ENCODE measurements at regions not wholly inside any gene's neighbourhood (a gene's known extent, or its start where the extent isn't known, plus 50 kb on each side); places are given as distances from the start of the nearest gene placed in this dataset.
"Not testable (repeated sequence)": the region's sequence is repeated elsewhere in the genome, so short reads cannot be mapped to it uniquely, and the experiment has no call there.

DNA sequence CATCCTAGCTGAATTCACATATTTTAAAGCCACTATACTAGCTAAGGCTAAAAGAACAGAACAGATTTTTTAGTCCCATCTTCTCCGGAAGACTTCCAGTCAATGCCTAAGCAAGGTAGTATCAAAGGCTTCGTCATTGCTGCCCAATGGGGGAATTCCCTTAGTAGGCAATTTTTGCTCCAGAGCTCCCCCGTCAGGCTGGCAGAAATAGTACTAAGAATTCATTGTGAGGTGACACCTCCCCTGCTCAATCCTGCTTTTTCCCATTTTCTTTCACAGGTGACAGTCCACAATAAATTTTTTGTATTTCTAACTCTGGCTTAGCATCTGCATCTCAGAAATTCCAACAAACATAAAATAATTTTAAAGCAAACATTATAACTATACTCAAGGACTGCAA, 52.8 kb upstream of the SRSF6 start:
- CTCF ChIA-PET, result interaction anchor here (0.7 to 1.3 kb wide), 2 partner anchors 29 to 217 kb away, joined by 3 read pairs; no protein-coding TSS in a partner anchor
- TF ChIP-seq, protein P1, sequence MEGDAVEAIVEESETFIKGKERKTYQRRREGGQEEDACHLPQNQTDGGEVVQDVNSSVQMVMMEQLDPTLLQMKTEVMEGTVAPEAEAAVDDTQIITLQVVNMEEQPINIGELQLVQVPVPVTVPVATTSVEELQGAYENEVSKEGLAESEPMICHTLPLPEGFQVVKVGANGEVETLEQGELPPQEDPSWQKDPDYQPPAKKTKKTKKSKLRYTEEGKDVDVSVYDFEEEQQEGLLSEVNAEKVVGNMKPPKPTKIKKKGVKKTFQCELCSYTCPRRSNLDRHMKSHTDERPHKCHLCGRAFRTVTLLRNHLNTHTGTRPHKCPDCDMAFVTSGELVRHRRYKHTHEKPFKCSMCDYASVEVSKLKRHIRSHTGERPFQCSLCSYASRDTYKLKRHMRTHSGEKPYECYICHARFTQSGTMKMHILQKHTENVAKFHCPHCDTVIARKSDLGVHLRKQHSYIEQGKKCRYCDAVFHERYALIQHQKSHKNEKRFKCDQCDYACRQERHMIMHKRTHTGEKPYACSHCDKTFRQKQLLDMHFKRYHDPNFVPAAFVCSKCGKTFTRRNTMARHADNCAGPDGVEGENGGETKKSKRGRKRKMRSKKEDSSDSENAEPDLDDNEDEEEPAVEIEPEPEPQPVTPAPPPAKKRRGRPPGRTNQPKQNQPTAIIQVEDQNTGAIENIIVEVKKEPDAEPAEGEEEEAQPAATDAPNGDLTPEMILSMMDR (IDR thresholded peaks at IDR 0.05; ENCODE audit: insufficient read depth, low read length, missing control alignments), result peak; percentile 25
- no peak overlapping the region for H3K4me3 ChIP-seq (ENCODE audit: low read depth, low read length)
- POLR2A ChIA-PET, result no interaction called here
- DNase-seq (ENCODE audit: low read depth, low spot score), result no peak

GRCh38 chr20:43400882-43401281, 56.8 kb upstream of the SRSF6 start:
- CTCF ChIA-PET, result interaction anchor here (0.9 to 2.4 kb wide), 2 partner anchors 8 to 10 kb away, joined by 3 to 7 read pairs; no protein-coding TSS in a partner anchor
- DNase-seq (ENCODE audit: low read depth, low spot score); H3K4me3 ChIP-seq (ENCODE audit: low read depth, low read length); POLR2A ChIA-PET: not testable (repeated sequence)

- no peak overlapping the region for H3K4me3 ChIP-seq (ENCODE audit: low read depth, low read length)
- ChIA-PET CTCF (interaction anchor here (1.9 to 2.4 kb wide), 2 partner anchors 8 to 10 kb away, joined by 7 to 9 read pairs; no protein-coding TSS in a partner anchor), POLR2A (interaction anchor here (0.5 kb wide), 1 partner anchor 1706 kb away, joined by 3 read pairs; no protein-coding TSS in a partner anchor)
- no peak for DNase-seq (ENCODE audit: low read depth, low spot score)
- TF ChIP-seq, protein P1 (IDR thresholded peaks at IDR 0.05; ENCODE audit: insufficient read depth, low read length, missing control alignments), result no peak
Observed at GRCh38 chr20:43398676-43399324, 58.9 kb upstream of the SRSF6 start.

- no peak for DNase-seq (ENCODE audit: low read depth, low spot score)
Observed at GRCh38 chr20:43397147-43397546, 60.5 kb upstream of the SRSF6 start.

DNA sequence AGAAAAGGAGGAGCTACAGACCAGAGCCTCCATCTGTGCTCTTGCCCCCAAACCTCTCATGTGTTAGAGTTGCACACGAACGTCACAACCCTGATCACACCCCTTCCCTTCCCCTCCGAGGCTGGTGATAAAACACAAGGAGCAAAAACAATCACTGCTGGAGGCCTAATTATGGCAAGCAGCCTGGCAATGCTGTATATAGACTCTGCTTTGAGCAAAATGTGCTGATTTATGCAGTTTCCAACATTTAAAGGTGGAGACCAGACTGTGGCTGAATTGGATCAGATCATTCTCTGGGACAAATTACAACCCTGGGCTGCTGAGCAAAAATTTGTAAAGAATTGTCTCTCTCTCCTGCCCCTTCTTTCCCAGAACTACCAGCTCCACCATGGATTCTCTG, 64.6 kb upstream of the SRSF6 start:
- CTCF ChIA-PET, result interaction anchor here (1.3 kb wide), 1 partner anchor 17 kb away, joined by 4 read pairs; no protein-coding TSS in a partner anchor
- DNase-seq (ENCODE audit: low read depth, low spot score), result no peak
- H3K4me3 ChIP-seq (ENCODE audit: low read depth, low read length), result no peak overlapping the region
- POLR2A ChIA-PET, result no interaction called here
- TF ChIP-seq, protein P1 (IDR thresholded peaks at IDR 0.05; ENCODE audit: insufficient read depth, low read length, missing control alignments), result no peak

More at GRCh38 chr20:43397147-43397546, 60.5 kb upstream of the SRSF6 start:
- ChIA-PET CTCF (interaction anchor here (0.9 to 1.3 kb wide), 3 partner anchors 12 to 1700 kb away, joined by 3 to 5 read pairs (median 3); no protein-coding TSS in a partner anchor), POLR2A (no interaction called here)
- no peak overlapping the region for H3K4me3 ChIP-seq (ENCODE audit: low read depth, low read length)
- TF ChIP-seq, protein P1 (IDR thresholded peaks at IDR 0.05; ENCODE audit: insufficient read depth, low read length, missing control alignments), result no peak

- CTCF ChIA-PET, result interaction anchor here (1.3 kb wide), 1 partner anchor 17 kb away, joined by 4 read pairs; no protein-coding TSS in a partner anchor
- H3K4me3 ChIP-seq (ENCODE audit: low read depth, low read length), result no peak overlapping the region
- TF ChIP-seq, protein P1 (IDR thresholded peaks at IDR 0.05; ENCODE audit: insufficient read depth, low read length, missing control alignments), result no peak
- no peak for DNase-seq (ENCODE audit: low read depth, low spot score)
- POLR2A ChIA-PET, result no interaction called here
Observed at GRCh38 chr20:43392561-43392960, 65.1 kb upstream of the SRSF6 start.
